Keratinocyte (primary cell): ENCODE measurements at regions not wholly inside any gene's neighbourhood (a gene's known extent, or its start where the extent isn't known, plus 50 kb on each side); places are given as distances from the start of the nearest gene placed in this dataset.

Experiments used
- EZH2 ChIP-seq: IDR thresholded peaks from one replicate; pipeline ENCODE4 v1.6.1; 2012; ENCODE audit warnings: inconsistent platforms, mild to moderate bottlenecking, low read length, moderate library complexity
- TF ChIP-seq, protein P1 (sequence below), 3 experiments: IDR thresholded peaks in 1 of 3; conservative IDR thresholded peaks in 1 of 3; optimal IDR thresholded peaks in 1 of 3; 2 replicates in 2 of 3; 3 replicates in 1 of 3; pipeline versions ENCODE3 to v1.5.1; 2011; ENCODE audit warnings: low read length in 3 of 3, mild to moderate bottlenecking in 3 of 3, moderate library complexity in 2 of 3, control low read depth in 1 of 3, inconsistent platforms in 1 of 3; ENCODE audit not compliant: insufficient read depth in 2 of 3; ENCODE audit errors: extremely low read depth in 1 of 3

DNA sequence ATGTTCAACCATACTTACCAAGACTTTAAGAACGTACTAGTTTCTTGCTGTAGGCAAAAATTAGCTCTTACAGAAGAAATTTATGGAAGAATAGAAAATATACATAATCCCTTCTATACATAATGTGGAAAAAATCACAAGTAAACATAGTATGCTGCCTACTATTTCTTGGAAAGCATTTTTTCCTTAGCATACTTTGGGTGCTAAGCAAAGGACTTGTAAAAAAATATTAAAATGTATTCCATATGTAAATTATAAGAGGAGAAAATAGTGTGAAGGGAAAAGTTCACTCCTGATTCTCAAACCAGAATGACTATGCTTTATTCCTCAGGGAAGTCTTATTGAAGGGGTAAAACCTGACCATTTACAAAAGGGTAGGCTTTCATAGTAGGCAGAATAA is 243.8 kb upstream of the VLDLR start:
- TF ChIP-seq, protein P1, sequence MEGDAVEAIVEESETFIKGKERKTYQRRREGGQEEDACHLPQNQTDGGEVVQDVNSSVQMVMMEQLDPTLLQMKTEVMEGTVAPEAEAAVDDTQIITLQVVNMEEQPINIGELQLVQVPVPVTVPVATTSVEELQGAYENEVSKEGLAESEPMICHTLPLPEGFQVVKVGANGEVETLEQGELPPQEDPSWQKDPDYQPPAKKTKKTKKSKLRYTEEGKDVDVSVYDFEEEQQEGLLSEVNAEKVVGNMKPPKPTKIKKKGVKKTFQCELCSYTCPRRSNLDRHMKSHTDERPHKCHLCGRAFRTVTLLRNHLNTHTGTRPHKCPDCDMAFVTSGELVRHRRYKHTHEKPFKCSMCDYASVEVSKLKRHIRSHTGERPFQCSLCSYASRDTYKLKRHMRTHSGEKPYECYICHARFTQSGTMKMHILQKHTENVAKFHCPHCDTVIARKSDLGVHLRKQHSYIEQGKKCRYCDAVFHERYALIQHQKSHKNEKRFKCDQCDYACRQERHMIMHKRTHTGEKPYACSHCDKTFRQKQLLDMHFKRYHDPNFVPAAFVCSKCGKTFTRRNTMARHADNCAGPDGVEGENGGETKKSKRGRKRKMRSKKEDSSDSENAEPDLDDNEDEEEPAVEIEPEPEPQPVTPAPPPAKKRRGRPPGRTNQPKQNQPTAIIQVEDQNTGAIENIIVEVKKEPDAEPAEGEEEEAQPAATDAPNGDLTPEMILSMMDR (optimal IDR thresholded peaks at IDR 0.05 in 1 of 3, IDR thresholded peaks at IDR 0.05 in 1 of 3, conservative IDR thresholded peaks at IDR 0.05 in 1 of 3; ENCODE audit: extremely low read depth in 1 of 3, insufficient read depth in 2 of 3, low read length in 3 of 3), result no peak
- TF ChIP-seq EZH2, result no peak
